Epithelial cell of prostate (primary cell): ENCODE measurements at regions not wholly inside any gene's neighbourhood (a gene's known extent, or its start where the extent isn't known, plus 50 kb on each side); places are given as distances from the start of the nearest gene placed in this dataset.

Experiments used
- DNase-seq: peaks from one replicate; pipeline ENCODE4 v3.0.0-alpha.2; 2011; ENCODE audit warnings: low read depth, low spot score
- H3K27ac ChIP-seq: fragments of 450-650 bp; 2 replicates; pipeline ENCODE4 v1.5.1; 2017; ENCODE audit warnings: mild to moderate bottlenecking

DNA sequence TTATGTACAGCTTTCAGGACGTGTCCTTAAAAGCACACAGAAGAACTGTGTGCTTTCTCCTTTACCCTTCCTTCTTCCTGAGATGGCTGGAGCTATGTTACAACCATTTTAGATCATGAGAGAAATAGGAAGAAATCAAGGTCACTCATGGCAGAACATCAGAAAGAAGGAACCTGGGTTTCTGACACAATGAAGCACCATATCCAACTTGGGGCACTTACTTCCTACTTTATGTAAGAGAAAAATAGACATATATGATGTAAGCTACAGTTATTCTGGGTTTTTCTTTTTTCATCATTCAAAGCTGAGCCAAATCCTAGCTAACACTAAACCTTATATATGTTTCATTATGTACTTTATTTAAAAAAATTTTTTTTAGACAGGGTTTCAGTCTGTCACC, 79.5 kb downstream of the FAM161A start:
- DNase-seq: no peak
- no peak overlapping the region for H3K27ac ChIP-seq

DNA sequence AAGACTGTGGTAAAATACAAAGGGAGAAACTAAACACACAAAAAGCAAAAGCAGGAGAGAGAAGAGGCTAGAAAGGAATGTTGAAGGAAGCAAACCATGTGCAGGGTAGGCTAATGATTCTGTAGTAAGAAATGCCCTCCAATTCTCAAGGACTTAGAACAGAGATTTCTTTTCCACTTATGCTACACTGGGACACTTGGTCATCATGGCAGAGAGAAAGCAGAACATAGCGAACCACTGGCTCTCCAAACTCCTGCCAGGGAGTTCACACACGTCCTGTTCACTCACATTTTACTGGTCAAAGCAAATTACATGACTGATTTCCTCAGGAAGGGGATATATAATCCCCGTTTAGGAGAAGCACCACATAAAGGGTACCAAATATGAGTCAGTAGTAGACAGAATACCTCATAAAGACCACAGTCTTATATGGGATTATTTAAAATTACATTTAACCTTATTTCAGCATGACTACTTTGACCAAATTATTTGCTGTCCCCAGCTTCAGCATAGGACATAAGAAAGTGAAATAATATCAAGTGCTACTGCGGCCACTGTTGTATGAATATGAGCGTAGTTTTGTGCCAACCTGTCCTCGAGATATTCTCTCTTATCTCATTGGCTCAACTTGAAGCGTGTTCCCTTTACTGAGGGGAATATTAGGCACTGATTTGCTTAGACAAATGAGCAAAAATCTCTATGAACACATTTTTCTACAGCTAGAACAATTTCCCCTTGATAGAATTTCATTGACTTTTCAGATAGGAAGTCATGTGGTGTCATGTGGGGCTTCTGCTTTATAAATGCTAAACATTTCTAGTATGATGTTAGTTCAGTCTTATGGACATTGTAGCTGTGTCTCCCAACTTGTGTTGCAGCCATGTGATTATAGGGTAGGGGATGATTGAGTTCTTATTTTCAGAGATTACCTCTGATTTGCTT, 81.7 kb downstream of the FAM161A start:
- no peak overlapping the region for H3K27ac ChIP-seq
- DNase-seq: no peak

DNA sequence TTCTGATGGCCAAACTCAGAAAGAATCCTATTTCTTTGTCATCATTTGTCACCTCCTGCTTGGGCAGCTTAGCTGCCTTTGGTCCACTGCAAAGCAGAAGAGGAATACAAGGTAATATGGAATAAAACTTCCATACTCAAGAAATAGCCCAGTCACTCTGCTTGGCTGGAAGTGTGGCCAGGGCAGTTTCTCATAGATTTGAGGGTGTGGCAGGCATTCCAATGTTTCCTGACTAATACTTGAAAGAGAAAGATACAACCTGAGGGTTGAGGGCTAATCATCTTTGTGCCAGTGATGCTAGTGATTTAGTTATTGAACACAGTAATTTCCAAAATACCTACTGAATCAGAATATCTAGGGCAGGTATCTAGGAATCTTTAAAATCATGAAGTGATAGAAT, 83.1 kb downstream of the FAM161A start:
- peak; percentile 61 for DNase-seq
- peak overlapping the region; percentile 86 for H3K27ac ChIP-seq

DNA sequence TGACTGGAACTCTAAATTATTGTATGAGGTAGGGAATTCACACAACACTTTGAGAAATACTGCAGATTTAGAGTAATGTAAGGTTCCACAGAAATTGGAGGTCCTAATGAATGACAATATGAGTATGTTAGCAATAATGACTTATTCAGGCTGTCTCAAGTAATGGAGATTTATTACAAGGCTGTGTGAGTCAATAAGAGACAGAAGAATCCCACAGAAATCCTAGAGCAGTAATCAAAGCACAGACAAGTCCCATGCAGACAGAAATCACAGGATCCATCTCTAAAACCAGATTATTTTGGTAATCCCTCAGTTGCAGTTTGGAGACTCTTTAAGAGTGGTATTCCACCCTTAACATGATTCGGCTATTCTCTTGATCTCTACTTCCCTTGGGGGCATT, 83.6 kb downstream of the FAM161A start:
- peak overlapping the region; percentile 86 for H3K27ac ChIP-seq
- DNase-seq: peak; percentile 52

DNA sequence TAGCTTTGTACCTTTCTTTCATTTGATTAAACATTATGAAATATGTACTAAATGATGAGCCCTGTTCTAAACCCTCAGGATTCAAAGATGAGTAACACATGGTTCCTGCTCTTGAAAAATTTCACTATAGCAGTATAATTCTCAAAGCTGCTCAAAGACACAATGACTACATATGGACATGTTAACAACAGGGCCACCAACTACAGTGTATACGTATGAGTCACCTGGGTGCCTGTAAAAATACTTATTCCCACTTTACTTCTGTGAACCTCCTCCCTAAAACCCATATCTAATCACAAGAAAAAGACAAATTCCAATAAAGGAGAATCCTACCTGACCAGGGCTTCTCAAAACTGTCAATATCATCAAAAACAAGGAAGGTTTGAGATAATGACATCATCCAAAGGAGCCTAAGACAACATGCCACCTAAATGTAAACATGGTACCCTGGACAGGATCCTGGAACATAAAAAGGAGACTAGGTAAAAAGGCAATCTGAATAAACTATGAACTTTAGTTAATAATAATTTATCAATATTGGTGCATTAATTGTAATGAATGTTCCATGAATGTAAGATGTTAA, 84.7 kb downstream of the FAM161A start:
- no peak for DNase-seq
- peak overlapping the region; percentile 86 for H3K27ac ChIP-seq

DNA sequence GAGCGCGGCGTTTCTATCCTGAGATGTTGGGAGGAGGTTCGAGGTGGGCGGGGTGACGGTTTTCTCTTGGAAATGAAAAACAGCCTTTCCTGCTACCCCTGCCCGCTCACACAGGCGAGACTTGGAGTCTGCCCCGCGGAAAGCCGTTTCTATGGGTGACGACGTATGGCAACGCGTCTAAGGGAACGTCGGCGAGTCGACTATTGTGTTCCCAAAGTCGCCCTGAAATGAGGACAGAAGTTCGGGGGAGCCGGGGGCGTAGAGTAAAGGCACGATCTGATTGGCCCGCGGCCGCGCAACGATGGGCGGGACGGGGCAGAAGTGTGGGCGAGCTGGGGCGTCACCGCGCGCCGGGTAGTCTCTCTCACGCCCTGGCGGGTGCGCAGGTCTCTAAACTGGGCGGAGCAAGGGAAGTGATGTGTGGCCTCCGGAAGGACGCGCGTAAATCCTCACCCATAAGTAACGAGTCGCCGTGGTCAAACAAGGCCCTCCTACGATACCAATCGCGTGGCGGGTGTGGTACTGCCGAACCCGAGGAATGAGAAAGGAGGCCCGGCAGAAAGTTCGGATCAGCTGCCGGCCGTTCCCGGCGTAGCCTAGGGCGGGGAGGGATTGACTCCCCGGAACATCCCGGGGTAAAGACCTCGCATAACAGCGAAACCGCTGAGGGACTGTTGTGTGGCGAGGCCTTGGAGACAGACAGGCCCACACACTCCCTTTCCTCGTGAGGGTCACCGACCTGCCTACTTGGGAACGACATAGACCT, 89.6 kb downstream of the FAM161A start:
- peak; percentile 97 for DNase-seq
- H3K27ac ChIP-seq: peak overlapping the region; percentile 98

DNA sequence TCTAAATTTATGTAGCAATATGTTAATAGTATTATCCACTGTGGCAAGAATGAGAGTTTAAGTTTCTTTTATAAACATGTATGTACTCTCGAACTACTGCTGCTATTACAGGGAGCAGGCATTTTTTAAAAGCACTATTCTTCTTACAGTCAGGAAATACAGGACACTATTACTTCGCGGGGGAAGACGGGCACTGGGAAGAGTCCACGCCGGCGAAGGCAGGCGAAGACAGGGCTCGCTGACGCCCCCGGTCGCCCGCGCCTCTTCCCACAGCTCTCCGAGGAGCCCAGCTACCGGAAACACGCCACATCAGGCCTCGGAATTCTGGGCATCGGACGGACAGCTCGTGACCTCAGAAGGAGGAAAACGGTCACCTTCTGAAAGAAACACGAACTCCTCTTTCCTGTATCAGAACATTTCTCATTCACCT, 90.2 kb downstream of the FAM161A start:
- peak overlapping the region; percentile 98 for H3K27ac ChIP-seq
- peak; percentile 62 for DNase-seq

DNA sequence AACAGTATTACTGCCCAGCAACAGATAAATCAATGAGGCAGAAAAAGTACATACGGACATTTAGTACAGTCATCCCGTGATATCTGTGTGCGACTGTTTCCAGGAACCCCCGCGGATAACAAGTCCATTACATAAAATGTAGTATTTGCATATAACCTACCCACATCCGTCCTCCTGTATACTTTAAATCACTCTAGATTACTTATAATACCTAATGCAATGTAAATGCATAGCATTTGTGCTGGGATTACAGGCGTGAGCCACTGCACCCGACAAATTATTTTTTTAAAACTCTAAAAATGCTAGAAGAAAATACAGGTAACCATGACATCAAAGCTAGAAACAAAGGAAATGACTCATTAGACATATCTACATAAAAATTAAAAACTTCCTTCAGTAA, 91.6 kb downstream of the FAM161A start:
- peak overlapping the region; percentile 98 for H3K27ac ChIP-seq
- no peak for DNase-seq

DNA sequence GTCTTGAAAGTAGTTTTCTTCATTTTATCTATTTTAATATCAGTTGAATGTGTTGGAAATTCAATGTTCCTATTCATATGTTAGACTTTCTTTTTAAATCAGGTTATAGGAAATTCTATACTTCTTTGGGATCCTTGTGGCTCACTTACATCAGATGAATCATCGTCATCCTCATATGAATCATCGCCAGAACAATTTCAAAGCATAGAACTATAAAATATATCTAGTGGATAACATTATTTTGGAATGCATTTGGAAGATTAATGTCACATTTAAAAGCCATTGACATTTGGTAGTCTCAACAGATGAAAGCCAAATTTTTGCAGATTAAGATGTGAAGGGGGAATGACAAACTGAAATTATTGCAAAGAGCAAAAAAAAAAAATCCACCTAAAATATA, 94.1 kb downstream of the FAM161A start:
- peak overlapping the region; percentile 73 for H3K27ac ChIP-seq
- DNase-seq: peak; percentile 26

DNA sequence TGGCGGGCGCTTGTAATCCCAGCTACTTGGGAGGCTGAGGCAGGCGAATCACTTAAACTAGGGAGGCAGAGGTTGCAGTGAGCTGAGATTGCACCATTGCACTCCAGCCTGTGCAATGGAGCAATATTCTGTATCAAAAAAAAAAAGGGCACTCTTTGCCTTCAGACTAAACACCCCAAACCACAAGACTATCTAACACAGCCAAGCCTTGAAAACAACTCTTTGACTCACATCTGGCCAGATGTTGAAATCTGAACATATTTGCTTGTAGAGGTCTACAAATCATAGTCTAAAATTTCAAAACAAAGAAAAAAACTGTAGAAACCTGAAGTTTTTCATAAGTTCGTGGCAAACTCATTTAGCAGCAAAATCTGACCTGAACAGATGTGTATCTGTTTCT, 94.9 kb downstream of the FAM161A start:
- DNase-seq: peak; percentile 29
- peak overlapping the region; percentile 73 for H3K27ac ChIP-seq

DNA sequence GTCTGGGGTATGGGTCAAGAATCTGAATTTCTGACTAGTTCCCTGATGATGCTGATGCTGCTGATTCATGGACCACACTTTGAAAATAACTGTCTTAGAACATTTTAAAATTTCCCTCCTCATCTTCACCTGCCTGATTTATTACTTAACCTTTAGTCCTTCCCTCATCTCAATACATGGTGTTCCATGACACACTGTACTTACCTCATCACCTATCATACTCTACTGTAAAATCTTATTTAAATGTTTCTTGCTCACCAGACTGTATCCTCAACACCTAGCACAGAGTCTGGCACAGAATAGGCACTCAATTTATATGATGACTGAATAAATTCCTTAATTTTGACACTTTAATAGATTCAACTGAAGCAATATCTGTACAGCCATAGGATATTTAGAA, 95.7 kb downstream of the FAM161A start:
- H3K27ac ChIP-seq: no peak overlapping the region
- no peak for DNase-seq

DNA sequence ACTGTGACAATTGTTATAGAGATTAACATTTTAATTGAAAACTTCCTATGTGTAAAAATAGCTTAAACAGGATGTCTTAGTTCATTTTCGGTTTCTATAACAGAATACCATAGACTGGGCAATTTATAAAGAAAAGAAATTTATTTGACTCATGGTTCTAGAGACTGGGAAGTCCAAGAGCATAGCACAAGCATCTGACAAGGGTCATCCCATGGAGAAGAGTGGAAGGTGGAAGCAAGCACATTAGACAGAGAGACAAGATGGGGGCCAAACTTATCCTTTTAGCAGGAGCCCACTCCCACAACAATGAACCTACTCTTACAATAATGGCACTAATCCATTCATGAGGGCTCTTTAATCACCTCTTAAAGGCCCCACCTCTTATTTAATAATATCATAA, 100.3 kb downstream of the FAM161A start:
- no peak for DNase-seq
- H3K27ac ChIP-seq: no peak overlapping the region

DNA sequence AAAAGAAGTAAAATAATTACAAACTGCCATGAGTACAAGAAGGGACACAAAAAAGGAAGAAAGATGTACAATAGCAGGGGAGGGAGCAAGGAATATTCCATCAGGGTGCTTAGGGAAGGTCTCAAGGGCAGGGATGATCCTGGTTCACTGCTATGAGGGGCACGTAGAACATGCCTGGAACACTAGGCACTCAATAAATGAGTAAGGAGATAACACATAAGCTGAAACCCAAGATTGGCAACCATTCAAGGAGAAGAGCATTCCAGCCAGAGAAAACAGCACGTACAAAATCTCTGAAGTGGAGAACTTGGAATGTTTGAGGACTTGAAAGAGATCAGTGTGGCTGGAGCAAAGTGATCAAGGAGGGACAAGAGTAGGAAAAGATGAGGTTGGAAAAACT, 103.2 kb downstream of the FAM161A start:
- H3K27ac ChIP-seq: no peak overlapping the region
- DNase-seq: no peak

DNA sequence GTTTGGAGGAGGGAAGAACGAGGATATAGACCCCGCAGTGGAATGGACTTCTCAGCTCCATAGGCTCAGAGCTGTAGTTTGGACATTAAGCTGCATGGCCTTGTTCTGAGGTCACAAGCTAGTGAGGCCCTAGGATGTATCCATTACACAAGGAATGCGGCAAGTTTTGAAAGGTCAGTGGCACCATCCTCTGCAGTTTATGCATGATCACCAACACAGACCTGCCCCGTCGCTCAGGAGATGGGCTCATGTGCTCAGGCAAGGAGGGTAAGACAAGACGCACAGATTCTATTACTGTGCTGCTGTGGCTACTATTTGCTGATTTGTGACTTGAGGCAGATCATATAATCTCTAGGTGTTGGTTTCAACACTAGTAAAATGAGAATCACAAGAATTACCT, 110.9 kb downstream of the FAM161A start:
- DNase-seq: no peak

DNA sequence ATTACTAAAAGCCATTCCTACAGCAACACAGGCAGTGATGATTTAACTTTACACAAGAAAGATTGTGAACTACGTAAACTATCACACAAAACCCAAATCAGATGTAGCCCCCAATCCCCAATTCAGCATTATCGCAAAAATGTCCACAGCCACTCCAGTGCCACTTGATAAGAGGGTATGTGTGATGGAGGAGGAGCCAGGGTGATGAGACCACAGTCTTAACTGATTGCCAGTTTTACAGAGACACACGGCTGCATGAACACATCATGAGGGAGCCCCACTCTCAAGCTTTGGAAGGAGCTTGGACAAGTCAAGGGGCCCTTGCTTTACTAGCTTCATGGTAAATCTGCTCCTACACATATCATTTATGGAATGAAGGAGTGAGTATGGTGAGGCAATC, 116.0 kb downstream of the FAM161A start:
- no peak overlapping the region for H3K27ac ChIP-seq

More for the DNA sequence above, 110.9 kb downstream of the FAM161A start:
- no peak overlapping the region for H3K27ac ChIP-seq

DNA sequence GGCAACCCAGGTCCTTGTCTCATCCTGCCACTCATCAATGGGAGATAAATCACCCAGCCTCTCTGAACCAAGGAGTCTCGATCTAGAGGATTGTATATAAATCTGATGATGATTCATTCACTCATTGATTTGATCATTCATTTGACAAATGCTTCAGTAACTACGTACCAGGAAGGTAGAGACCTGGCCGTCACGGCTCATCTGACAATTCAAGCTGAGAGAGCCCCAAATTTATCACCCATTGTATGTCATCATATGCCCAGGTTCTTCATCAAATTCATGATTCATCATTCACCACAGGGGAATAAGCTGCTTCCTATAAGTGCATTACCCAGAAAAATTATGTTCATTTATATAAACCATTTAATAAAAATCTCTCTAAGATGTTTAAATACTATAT, 116.9 kb downstream of the FAM161A start:
- no peak for DNase-seq

More for the DNA sequence above, 116.0 kb downstream of the FAM161A start:
- no peak for DNase-seq

DNA sequence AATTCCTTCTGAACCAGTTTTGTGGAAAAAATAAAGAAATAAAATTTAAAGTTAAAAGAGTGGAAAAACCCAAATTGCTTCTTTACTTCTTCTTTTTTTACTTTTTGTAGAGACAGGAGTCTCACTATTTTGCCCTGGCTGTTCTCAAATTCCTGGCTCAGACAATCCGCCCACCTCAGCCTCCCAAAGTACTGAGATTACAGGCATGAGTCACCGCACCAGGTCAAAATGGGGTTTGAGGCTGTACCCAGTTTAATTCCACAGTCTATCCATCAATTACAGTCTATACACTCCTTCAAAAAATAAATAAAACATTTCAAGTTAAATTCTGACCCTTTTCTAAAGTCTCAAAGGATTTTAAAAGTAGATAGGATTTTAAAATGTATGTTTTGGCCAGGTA, 120.3 kb downstream of the FAM161A start:
- DNase-seq: no peak
- no peak overlapping the region for H3K27ac ChIP-seq

More for the DNA sequence above, 116.9 kb downstream of the FAM161A start:
- H3K27ac ChIP-seq: no peak overlapping the region

DNA sequence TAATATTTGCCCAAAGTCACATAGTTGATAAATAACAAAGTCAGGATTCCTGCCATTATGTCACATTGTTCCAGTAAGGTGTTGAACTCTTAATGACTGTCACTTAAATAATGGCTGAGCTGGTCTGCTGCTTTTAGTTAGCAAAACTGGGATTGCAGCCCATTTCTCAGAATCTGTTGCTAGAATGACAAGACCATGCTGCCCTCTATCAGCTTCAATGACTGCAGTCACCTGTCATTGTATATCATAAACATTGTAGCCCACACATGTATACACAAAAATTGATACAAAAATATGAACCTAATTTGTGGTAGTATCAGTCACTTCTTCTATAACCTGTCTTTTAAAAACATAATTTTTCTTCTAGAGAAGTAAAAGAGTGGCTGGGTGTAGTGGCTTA, 121.1 kb downstream of the FAM161A start:
- DNase-seq: no peak
- no peak overlapping the region for H3K27ac ChIP-seq

DNA sequence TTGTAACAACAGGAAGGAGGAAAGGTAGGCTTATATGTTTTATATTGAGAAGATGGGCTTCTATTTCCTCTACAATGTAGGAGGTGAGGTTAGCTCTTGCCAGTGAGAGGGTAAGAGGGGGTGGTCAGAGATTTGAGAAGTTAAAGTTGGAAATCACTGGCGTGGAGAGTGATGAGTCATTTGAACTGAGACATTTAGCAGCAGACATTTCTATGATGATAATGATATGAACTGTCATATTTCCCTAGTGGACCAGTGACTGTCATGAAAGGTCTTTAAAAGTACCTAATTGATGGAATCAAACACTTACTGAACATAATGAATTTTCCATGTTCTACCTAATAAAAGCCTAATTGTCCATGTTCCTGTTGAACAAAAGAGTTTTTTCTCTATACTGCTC, 126.1 kb downstream of the FAM161A start:
- no peak for DNase-seq

DNA sequence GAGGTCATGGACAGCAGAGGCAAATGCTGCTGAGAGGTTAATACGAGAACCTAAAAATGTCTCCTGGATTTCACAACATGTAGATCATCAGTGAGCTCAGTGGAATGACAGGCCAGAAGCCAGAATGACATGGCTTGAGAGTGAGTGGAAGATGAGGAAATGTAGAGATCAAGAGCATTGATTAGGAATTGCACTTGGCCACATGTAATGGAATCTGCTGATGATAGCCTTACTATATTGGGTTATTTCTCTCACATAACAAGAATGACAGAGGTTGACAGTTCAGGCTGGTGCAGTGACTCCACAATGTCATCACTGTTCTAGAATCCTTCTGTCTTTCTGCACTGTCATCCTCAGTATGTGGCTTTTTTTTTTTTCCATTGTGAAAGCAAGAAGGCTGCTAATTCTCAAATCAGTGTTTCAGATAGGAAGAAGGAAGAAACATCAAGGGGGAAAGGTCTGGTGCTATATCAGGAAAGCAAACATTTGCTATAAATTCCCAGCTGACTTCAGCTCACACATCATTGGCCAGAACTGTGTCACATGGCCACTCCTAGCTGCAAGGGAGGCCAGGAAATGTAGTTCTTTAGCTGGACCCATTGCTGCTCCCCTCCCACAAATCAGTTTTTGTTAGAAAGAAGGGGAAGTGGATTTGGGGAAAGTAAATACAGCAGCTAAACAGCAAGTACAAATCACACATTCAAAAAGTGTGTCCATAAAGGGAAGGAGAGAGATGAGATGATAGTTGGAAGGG, 127.2 kb downstream of the FAM161A start:
- no peak overlapping the region for H3K27ac ChIP-seq
- DNase-seq: no peak

More for the DNA sequence above, 126.1 kb downstream of the FAM161A start:
- no peak overlapping the region for H3K27ac ChIP-seq
